GM08714 (cell line): ENCODE measurements at regions not wholly inside any gene's neighbourhood (a gene's known extent, or its start where the extent isn't known, plus 50 kb on each side); places are given as distances from the start of the nearest gene placed in this dataset.
"Not testable (repeated sequence)": the region's sequence is repeated elsewhere in the genome, so short reads cannot be mapped to it uniquely, and the experiment has no call there.

Experiments used
- H3K4me3 ChIP-seq: fragments of 200-500 bp; sonication (Bioruptor generic); 2 replicates; pipeline ENCODE4 v1.5.1; 2014; ENCODE audit warnings: mild to moderate bottlenecking, low read length, inconsistent platforms
- ZNF274 ChIP-seq: IDR thresholded peaks from 2 replicates; pipeline ENCODE4 v1.6.1; 2012; ENCODE audit warnings: mild to moderate bottlenecking, low read depth, low read length

- TF ChIP-seq ZNF274 = no peak
- H3K4me3 ChIP-seq = no peak overlapping the region
Observed at GRCh38 chr21:17396948-17397347, 115.9 kb upstream of the CXADR start.

GRCh38 chr21:17397703-17398102 is 115.1 kb upstream of the CXADR start:
- no peak overlapping the region for H3K4me3 ChIP-seq
- TF ChIP-seq ZNF274 = no peak

- H3K4me3 ChIP-seq = not testable (repeated sequence)
Observed at GRCh38 chr21:17398954-17399353, 113.9 kb upstream of the CXADR start.

GRCh38 chr21:17402937-17403336 is 109.9 kb upstream of the CXADR start:
- TF ChIP-seq ZNF274 = no peak
- no peak overlapping the region for H3K4me3 ChIP-seq

GRCh38 chr21:17406202-17406601 is 106.6 kb upstream of the CXADR start:
- H3K4me3 ChIP-seq = no peak overlapping the region
- no peak for TF ChIP-seq ZNF274

- H3K4me3 ChIP-seq = no peak overlapping the region
- no peak for TF ChIP-seq ZNF274
Observed at GRCh38 chr21:17414766-17415165, 98.1 kb upstream of the CXADR start.

- no peak for TF ChIP-seq ZNF274
- H3K4me3 ChIP-seq = no peak overlapping the region
Observed at GRCh38 chr21:17416139-17416538, 96.7 kb upstream of the CXADR start.

- no peak overlapping the region for H3K4me3 ChIP-seq
- TF ChIP-seq ZNF274 = no peak
Observed at GRCh38 chr21:17422931-17423330, 89.9 kb upstream of the CXADR start.

GRCh38 chr21:17427157-17427556 is 85.7 kb upstream of the CXADR start:
- H3K4me3 ChIP-seq = no peak overlapping the region
- no peak for TF ChIP-seq ZNF274

GRCh38 chr21:17427831-17428483 is 84.9 kb upstream of the CXADR start:
- H3K4me3 ChIP-seq = no peak overlapping the region
- no peak for TF ChIP-seq ZNF274

GRCh38 chr21:17428484-17428869 is 84.4 kb upstream of the CXADR start:
- TF ChIP-seq ZNF274 = no peak
- no peak overlapping the region for H3K4me3 ChIP-seq

- H3K4me3 ChIP-seq = no peak overlapping the region
- TF ChIP-seq ZNF274 = no peak
Observed at GRCh38 chr21:17428980-17429379, 83.9 kb upstream of the CXADR start.

- H3K4me3 ChIP-seq = no peak overlapping the region
- no peak for TF ChIP-seq ZNF274
Observed at GRCh38 chr21:17429936-17430335, 82.9 kb upstream of the CXADR start.

- no peak for TF ChIP-seq ZNF274
Observed at GRCh38 chr21:17432732-17433057, 80.1 kb upstream of the CXADR start.

GRCh38 chr21:17433730-17434129 is 79.1 kb upstream of the CXADR start:
- no peak overlapping the region for H3K4me3 ChIP-seq
- no peak for TF ChIP-seq ZNF274

More at GRCh38 chr21:17432732-17433057, 80.1 kb upstream of the CXADR start:
- no peak overlapping the region for H3K4me3 ChIP-seq
